ENCODE measurements at regions not wholly inside any gene's neighbourhood (a gene's known extent, or its start where the extent isn't known, plus 50 kb on each side); places are given as distances from the start of the nearest gene placed in this dataset.
"Not testable (repeated sequence)": the region's sequence is repeated elsewhere in the genome, so short reads cannot be mapped to it uniquely, and the experiment has no call there.

- TF ChIP-seq CTCF (IDR thresholded peaks at IDR 0.05 in 4 of 5, conservative IDR thresholded peaks at IDR 0.05 in 1 of 5); POLR2A (IDR thresholded peaks at IDR 0.05): not testable (repeated sequence)
These were observed 171.3 kb downstream of the HIPK3 start for GRCh38 chr11:33428435-33428834.

Data from gastrocnemius medialis (tissue), 4 donors.